Inflammatory macrophage treated with lipopolysaccharide for 4 hours (primary cell): ENCODE measurements at regions not wholly inside any gene's neighbourhood (a gene's known extent, or its start where the extent isn't known, plus 50 kb on each side); places are given as distances from the start of the nearest gene placed in this dataset.
"Not testable (repeated sequence)": the region's sequence is repeated elsewhere in the genome, so short reads cannot be mapped to it uniquely, and the experiment has no call there.

Source experiments
- DNase-seq: peaks from one replicate; pipeline ENCODE4 v3.0.0-alpha.2; 2020

- no peak for DNase-seq
These were observed 514.5 kb upstream of the SMIM31 start for GRCh38 chr4:164239433-164239832.

GRCh38 chr4:164239976-164240375 lies 514.0 kb upstream of the SMIM31 start:
- no peak for DNase-seq

- DNase-seq: no peak
These were observed 502.7 kb upstream of the SMIM31 start for GRCh38 chr4:164251257-164251656.

GRCh38 chr4:164252286-164252685 lies 501.6 kb upstream of the SMIM31 start:
- no peak for DNase-seq

GRCh38 chr4:164261831-164262230 lies 492.1 kb upstream of the SMIM31 start:
- no peak for DNase-seq

- not testable (repeated sequence) for DNase-seq
These were observed 491.4 kb upstream of the SMIM31 start for GRCh38 chr4:164262508-164262907.

- not testable (repeated sequence) for DNase-seq
These were observed 476.5 kb upstream of the SMIM31 start for GRCh38 chr4:164277414-164277813.

- DNase-seq: no peak
These were observed 466.8 kb upstream of the SMIM31 start for GRCh38 chr4:164287173-164287572.

- DNase-seq: no peak
These were observed 465.4 kb upstream of the SMIM31 start for GRCh38 chr4:164288578-164288977.

GRCh38 chr4:164293203-164293602 lies 460.7 kb upstream of the SMIM31 start:
- no peak for DNase-seq

GRCh38 chr4:164293743-164294142 lies 460.2 kb upstream of the SMIM31 start:
- no peak for DNase-seq

- no peak for DNase-seq
These were observed 452.5 kb upstream of the SMIM31 start for GRCh38 chr4:164301430-164301829.

- DNase-seq: no peak
These were observed 449.8 kb upstream of the SMIM31 start for GRCh38 chr4:164304101-164304639.

GRCh38 chr4:164304861-164305260 lies 449.1 kb upstream of the SMIM31 start:
- no peak for DNase-seq

GRCh38 chr4:164307262-164307661 lies 446.7 kb upstream of the SMIM31 start:
- no peak for DNase-seq

GRCh38 chr4:164312671-164313070 lies 441.3 kb upstream of the SMIM31 start:
- no peak for DNase-seq

GRCh38 chr4:164313853-164314252 lies 440.1 kb upstream of the SMIM31 start:
- no peak for DNase-seq

- no peak for DNase-seq
These were observed 435.6 kb upstream of the SMIM31 start for GRCh38 chr4:164318350-164318749.

- no peak for DNase-seq
These were observed 434.2 kb upstream of the SMIM31 start for GRCh38 chr4:164319688-164320087.

GRCh38 chr4:164320847-164321246 lies 433.1 kb upstream of the SMIM31 start:
- no peak for DNase-seq

GRCh38 chr4:164326056-164326455 lies 427.9 kb upstream of the SMIM31 start:
- no peak for DNase-seq

- DNase-seq: no peak
These were observed 416.5 kb upstream of the SMIM31 start for GRCh38 chr4:164337219-164337944.

- no peak for DNase-seq
These were observed 410.4 kb upstream of the SMIM31 start for GRCh38 chr4:164343472-164343976.

GRCh38 chr4:164345756-164346155 lies 408.2 kb upstream of the SMIM31 start:
- DNase-seq: no peak

- DNase-seq: no peak
These were observed 403.9 kb upstream of the SMIM31 start for GRCh38 chr4:164350061-164350460.
